GM10248 (cell line): ENCODE measurements at regions not wholly inside any gene's neighbourhood (a gene's known extent, or its start where the extent isn't known, plus 50 kb on each side); places are given as distances from the start of the nearest gene placed in this dataset.
"Not testable (repeated sequence)": the region's sequence is repeated elsewhere in the genome, so short reads cannot be mapped to it uniquely, and the experiment has no call there.

Experiments used
- CTCF ChIA-PET: fragments of 300-600 bp; sonication (Branson Sonifier 250); formaldehyde crosslinking; extraction: SDS; loops from one replicate; lab custom pipeline; 2021; ENCODE audit warnings: antibody characterized with exemption; lab: Yijun Ruan, JAX
- POLR2A ChIA-PET: fragments of 350-650 bp; sonication (Branson Sonifier 250); formaldehyde crosslinking; extraction: SDS; loops from one replicate; lab custom pipeline; 2020; ENCODE audit warnings: antibody characterized with exemption; lab: Yijun Ruan, JAX
- DNase-seq: peaks from one replicate; pipeline ENCODE4 v3.0.0; 2012; ENCODE audit errors: extremely low spot score
- CTCF ChIP-seq: IDR thresholded peaks from 2 replicates; pipeline ENCODE4 v1.5.1; 2012; ENCODE audit warnings: mild to moderate bottlenecking, low read depth; ENCODE audit errors: extremely low read depth, missing control alignments, control extremely low read depth

GRCh38 chr1:189803364-189803763 is 674.3 kb downstream of the BRINP3 start:
- POLR2A ChIA-PET, result no interaction called here
- CTCF ChIA-PET, result interaction anchor here (1.0 kb wide), 1 partner anchor 13 kb away, joined by 3 read pairs; no protein-coding TSS in a partner anchor
- TF ChIP-seq CTCF, result no peak
- DNase-seq, result no peak

- POLR2A ChIA-PET, result no interaction called here
- CTCF ChIA-PET, result interaction anchor here (1.1 to 1.2 kb wide), 2 partner anchors 8 to 32 kb away, joined by 3 to 7 read pairs; no protein-coding TSS in a partner anchor
- no peak for DNase-seq
- no peak for TF ChIP-seq CTCF
These were observed 673.3 kb downstream of the BRINP3 start for GRCh38 chr1:189804352-189804751.

GRCh38 chr1:189805735-189806134 is 671.9 kb downstream of the BRINP3 start:
- CTCF ChIA-PET, result interaction anchor here (1.1 to 1.3 kb wide), 3 partner anchors 9 to 11 kb away, joined by 3 to 7 read pairs (median 3); no protein-coding TSS in a partner anchor
- no peak for DNase-seq
- no peak for TF ChIP-seq CTCF
- POLR2A ChIA-PET, result no interaction called here

GRCh38 chr1:189810639-189811038 is 667.0 kb downstream of the BRINP3 start:
- POLR2A ChIA-PET, DNase-seq, CTCF ChIA-PET: not testable (repeated sequence)

GRCh38 chr1:189811960-189812359 is 665.7 kb downstream of the BRINP3 start:
- POLR2A ChIA-PET, result no interaction called here
- DNase-seq, result no peak
- TF ChIP-seq CTCF, result no peak
- CTCF ChIA-PET, result no interaction called here

- DNase-seq, result no peak
- ChIA-PET CTCF (interaction anchor here (1.3 to 1.4 kb wide), 2 partner anchors 11 to 20 kb away, joined by 3 read pairs; no protein-coding TSS in a partner anchor), POLR2A (no interaction called here)
- no peak for TF ChIP-seq CTCF
These were observed 661.1 kb downstream of the BRINP3 start for GRCh38 chr1:189816558-189816957.

GRCh38 chr1:189819751-189820150 is 657.9 kb downstream of the BRINP3 start:
- ChIA-PET POLR2A (no interaction called here), CTCF (no interaction called here)
- no peak for TF ChIP-seq CTCF
- no peak for DNase-seq
